ENCODE measurements at regions not wholly inside any gene's neighbourhood (a gene's known extent, or its start where the extent isn't known, plus 50 kb on each side); places are given as distances from the start of the nearest gene placed in this dataset.
A peak's percentile ranks its signal among the peaks of the same experiment; 100 is the strongest.
"Not testable (repeated sequence)": the region's sequence is repeated elsewhere in the genome, so short reads cannot be mapped to it uniquely, and the experiment has no call there.

DNA sequence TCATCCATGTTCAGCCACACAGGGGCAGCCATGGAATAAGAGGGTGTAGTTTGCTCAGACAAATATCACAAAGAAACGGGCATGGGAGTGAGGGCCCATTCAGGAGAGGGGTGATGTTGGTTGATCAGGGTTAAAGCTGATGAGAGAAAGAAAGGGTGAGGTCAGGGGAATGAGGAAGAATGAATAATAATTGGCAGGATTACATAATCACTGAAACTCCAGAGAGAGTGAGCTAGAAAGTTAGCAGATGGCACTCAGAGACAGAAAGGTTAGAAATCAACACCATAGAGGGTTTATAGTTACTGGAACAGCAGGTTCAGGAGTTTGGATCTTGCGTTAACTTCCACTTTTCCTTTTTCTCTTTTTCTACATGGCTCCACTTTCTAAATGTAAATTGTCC is 113.9 kb downstream of the TAF11L14 start:
- no peak for ATAC-seq
- intact Hi-C loops (cut with DNase I): no loop called here
- DNase-seq (ENCODE audit: missing footprints): no peak

DNA sequence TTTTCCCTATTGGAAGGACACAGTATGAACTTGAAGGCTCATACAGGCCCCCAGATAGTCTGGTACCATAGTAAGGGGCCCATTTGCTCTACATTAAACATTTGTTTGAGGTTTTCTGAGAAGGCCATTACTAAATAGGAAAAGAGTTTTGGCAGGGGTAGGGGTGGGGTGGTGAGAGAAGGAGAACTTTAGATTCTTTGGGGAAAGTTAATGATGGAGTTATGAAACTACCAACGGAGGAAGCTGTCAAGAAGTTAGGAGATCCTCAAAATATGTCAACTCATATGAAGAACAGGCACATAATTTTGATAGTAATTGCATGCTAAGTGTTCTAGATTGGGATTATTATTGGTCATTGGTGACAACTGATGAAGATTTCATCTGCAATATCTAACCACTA is 114.7 kb downstream of the TAF11L14 start:
- intact Hi-C loops (cut with DNase I): no loop called here
- DNase-seq (ENCODE audit: missing footprints): no peak
- no peak for ATAC-seq

DNA sequence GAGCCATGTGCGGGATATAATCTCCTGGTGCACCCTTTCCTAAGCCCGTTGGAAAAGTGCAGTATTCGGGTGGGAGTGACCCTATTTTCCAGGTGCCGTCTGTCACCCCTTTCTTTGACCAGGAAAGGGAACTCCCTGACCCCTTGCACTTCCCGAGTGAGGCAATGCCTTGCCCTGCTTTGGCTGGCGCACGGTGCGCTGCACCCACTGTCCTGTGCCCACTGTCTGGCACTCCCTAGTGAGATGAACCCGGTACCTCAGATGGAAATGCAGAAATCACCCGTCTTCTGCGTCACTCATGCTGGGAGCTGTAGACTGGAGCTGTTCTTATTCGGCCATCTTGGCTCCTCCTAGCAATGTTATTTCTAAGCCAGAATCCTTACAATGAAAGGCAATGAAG is 121.1 kb downstream of the TAF11L14 start:
- ATAC-seq: not testable (repeated sequence)

DNA sequence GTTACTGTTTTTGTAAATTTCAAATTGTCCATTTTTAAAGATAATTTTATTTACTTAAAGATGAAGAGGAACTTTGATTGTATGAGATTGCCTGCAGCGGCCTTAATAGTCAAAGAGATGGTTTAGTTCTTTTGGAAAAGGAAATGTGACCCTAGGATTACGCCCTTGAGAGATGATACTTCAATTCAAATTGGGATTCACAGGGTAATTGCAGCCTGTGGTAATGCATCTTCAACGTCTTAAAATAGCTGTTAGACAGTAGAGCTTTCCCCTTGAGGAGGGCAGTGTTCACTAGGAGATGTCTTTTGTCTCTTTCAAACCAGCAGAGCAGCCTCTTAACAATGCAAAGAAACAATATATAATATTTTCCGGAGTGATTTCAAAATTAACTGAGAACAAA is 127.1 kb downstream of the TAF11L14 start:
- no peak for ATAC-seq
- intact Hi-C loops (cut with DNase I): no loop called here
- DNase-seq (ENCODE audit: missing footprints): no peak

More for the DNA sequence above, 121.1 kb downstream of the TAF11L14 start:
- intact Hi-C loops (cut with DNase I); DNase-seq (ENCODE audit: missing footprints): not testable (repeated sequence)

DNA sequence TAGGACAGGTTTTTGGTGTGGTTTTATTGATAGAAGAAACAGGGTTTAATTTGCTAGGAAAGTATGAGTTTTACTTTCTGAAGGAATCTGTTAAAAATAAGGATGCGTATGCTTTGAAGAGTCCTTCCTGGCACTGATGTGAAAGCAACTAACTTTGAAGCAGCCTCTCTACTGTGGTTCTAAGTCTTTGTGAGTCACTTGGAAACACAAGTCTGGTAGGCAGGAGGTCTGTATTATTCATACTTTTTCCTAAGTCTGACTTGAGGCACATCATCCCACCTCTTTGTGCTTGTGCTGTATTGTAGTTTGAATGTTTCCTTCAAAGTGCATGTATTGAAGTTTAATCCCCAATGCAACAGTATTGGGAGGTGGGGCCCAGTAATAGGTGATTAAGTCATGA is 129.0 kb downstream of the TAF11L14 start:
- no peak for ATAC-seq
- DNase-seq (ENCODE audit: missing footprints): no peak
- intact Hi-C loops (cut with DNase I): no loop called here

DNA sequence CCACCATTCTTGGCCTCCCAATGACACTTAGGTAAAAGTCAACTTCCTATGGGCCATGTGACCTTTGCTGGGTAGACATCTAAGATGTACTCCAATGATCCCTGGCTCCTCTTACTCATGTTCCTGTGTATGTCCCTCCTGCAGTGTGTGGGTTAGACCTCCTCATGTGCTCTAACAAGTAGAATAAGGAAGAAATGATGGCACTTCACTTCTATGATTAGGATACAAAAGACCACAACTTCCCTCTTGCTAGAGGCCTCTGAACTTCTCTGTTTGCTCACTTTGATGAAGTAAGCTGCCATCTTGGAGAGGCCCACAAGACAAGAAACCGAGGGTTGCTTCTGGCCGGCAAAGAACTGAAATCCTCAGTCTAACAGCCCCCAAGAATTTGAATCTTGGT is 131.8 kb downstream of the TAF11L14 start:
- intact Hi-C loops (cut with DNase I): no loop called here
- ATAC-seq: no peak
- DNase-seq (ENCODE audit: missing footprints): no peak

DNA sequence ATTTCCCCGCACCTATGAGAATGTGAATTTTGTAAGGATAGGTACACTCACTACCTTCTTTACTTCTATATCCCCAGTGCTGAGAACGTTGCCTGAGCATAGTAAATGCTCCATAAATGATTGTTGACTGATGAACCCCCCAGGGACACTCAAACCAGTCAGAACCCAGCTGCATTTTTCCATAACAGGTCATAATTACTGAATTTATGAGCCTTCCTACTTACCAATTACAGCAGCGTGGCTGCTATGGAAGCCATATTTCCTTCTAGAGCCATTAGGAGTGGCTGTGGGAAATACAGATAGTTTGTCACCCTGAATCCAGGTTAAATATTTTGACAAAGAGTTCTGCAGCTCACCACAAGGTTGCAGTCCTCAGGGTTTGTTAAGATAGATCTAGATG is 135.0 kb downstream of the TAF11L14 start:
- DNase-seq (ENCODE audit: missing footprints) (no peak), ATAC-seq (no peak)
- intact Hi-C loops (cut with DNase I): no loop called here

DNA sequence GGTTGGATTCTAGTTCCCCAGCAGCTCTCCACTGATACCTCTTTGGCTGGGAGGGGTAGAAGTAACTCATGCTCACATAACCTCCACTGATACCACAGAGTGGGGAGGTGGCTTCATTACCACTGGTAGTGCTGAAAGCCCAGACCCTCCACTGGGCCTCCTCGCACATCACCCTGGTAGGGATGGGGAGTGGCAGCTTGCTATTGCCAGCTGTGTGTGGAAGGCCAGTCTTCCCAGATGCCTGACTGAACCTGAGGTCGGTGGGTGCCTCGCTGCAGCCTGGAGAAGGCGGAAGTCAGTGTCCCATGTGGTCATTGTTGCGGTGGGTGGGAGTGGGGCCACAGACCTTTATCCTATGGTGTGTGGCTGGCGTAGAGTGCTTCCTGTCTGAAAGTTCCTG is 138.0 kb downstream of the TAF11L14 start:
- ATAC-seq (no peak), DNase-seq (ENCODE audit: missing footprints) (no peak)
- intact Hi-C loops (cut with DNase I): no loop called here

DNA sequence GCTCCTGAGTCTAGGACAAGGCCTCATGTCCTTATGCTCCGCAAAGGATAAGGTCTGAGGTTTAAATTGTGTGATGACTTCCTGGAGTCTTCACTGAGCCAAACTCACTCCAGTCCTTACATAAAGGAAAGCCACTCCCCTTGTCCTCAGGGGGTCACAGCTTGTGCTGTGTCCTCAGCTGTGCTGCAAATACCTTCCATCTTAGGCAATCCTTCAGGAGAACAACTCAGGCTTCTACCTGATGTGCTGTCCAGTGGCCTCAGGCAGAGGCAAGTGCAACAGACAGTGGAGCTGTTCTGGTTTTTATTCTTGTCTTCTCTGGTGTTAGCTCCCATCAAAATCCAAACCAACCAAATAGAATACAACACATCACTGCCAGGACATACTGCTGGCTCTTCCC is 151.5 kb downstream of the TAF11L14 start:
- intact Hi-C loops (cut with DNase I): no loop called here
- DNase-seq (ENCODE audit: missing footprints): no peak
- ATAC-seq: no peak

DNA sequence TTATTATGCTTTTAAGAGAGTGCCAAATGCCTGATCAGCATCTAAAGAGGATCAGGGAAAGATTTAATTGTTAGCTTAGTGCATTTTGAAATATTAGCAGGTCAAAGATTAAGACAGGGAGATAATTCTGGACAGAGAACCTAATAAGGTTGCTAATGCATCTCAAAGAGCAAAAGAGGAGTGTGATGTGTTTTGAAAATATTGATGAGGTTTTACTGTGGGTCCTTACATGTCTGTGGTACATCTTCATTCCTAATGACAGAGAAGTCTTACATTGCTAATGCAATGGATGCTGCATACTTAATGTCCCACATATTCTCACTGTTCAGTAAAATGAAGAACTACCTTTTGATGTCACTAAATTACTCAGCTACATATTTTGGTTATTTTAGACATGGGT is 154.1 kb downstream of the TAF11L14 start:
- DNase-seq (ENCODE audit: missing footprints): no peak
- ATAC-seq: no peak
- intact Hi-C loops (cut with DNase I): no loop called here

DNA sequence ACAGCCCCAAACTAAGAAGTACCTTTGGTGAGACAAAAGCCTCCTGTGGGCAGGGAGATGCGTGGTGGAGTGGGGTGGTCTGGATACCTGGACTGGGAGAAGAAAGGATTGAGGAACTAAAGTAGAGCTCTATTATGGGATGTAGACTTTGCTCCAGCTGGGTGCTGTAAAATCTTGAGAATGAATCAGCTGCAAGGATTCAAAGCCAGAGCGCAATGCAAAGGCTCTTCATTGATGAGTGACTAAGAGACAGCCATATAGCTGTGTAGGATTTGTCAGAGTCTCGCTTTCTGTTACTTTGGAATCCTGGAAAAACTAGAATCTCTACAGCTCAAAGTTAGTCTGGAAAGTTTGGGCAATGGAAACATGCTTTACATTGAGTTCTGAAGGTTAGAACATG is 159.9 kb downstream of the TAF11L14 start:
- ATAC-seq: no peak
- intact Hi-C loops (cut with DNase I): no loop called here

DNA sequence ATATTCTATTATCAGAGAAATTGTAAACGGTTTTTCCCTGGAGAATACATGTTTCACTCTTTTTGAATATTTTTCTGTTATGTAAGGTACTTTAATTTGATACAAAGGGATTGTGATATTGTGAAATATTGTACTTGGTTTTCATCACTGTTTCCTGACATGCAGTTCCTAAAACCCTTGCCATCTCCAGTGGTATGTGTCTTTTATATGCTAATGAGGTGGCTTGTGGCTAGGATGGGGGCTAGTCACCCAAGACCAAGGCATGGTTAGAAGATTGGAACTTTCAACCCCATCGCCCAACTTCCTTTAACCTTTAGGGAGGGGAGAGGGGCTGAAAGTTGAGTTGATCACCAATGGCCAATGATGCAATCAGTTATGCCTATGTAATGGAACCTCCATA is 160.6 kb downstream of the TAF11L14 start:
- intact Hi-C loops (cut with DNase I): no loop called here
- no peak for DNase-seq (ENCODE audit: missing footprints)
- ATAC-seq: no peak

More for the DNA sequence above, 159.9 kb downstream of the TAF11L14 start:
- no peak for DNase-seq (ENCODE audit: missing footprints)

DNA sequence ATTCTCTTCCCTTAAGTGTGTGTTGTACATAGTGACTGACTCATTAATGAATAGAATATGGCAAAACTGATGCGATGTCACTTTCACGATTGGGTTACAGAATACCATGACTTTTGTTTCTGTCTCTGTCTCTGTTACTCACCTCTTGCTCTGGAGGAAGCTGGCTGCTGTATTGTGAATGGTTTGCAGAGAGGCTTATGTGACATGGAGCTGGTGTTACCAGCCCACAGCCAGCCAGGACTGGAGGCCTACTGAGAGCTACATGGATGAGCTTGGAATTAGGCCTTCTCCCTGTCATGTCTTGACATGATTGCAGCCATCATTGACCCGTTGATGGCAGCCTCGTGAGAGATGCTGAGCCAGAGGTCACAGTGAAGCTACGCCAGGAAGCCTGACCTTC is 161.9 kb downstream of the TAF11L14 start:
- intact Hi-C loops (cut with DNase I): no loop called here
- ATAC-seq: no peak
- DNase-seq (ENCODE audit: missing footprints): no peak

DNA sequence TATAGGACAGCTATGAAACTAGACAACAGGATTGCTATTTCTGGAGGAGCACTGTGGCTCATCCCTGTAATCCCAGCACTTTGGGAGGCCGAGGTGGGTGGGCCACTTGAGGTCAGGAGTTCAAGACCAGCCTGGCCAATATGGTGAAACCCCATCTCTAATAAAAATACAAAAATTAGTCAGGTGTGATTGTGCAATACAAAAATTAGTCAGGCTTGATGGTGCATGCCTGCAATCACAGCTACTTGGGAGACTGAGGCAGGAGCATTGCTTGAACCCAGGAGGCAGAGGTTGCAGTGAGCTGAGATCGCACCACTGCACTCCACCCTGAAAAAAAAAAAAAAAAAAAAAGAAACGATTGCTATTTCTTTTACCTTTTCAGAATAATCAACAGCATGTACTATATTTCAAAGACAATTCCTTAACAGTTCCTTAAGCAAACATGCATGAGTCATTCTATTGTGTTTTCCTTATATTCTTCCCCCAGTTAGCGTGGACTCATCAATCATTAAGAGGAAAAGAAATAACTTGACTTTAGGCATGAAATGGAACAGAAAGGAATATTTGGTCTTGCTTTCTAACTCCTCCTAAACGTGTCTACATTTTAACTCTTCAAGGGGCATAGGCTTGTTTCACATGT is 162.6 kb downstream of the TAF11L14 start:
- DNase-seq (ENCODE audit: missing footprints) (no peak), ATAC-seq (no peak)
- intact Hi-C loops (cut with DNase I): no loop called here

DNA sequence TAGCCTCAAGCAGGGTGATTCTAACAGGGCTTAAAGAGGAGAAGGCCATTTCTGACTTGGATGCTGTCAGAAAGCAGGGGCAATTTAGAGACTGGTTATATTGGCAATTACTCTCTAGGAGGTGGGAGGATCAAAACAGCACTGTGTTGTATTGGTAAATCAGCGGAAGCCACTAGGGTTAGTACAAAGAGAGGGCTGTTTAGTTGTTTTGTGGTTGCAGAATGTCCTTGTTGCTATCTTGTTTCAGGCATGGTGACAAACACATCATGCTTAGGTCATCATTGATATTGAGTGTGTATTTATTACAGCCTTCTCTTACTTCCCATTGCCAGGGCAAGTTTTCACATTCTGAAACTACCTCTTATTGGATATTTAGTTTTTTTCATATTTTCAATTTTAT is 165.3 kb downstream of the TAF11L14 start:
- ATAC-seq (no peak), DNase-seq (ENCODE audit: missing footprints) (no peak)
- intact Hi-C loops (cut with DNase I): no loop called here

DNA sequence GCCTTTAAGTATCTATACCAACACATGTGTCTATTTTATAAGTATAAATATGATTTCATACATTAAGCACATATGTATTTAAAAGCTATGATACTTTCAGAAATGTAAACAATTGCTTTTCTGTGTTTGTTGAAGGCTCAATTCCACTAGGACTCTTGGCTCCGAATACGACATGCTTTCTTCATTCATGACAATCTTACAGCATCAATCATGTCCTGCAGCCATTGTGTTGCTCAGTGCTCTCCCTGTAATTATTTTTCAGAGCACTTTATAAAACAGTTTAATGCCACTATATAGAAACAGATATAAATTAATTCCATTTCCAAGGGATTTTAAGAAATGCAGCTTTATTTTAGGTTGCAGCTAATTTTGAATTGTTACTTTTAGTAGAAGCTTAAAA is 167.3 kb downstream of the TAF11L14 start:
- intact Hi-C loops (cut with DNase I): no loop called here
- DNase-seq (ENCODE audit: missing footprints) (no peak), ATAC-seq (no peak)

DNA sequence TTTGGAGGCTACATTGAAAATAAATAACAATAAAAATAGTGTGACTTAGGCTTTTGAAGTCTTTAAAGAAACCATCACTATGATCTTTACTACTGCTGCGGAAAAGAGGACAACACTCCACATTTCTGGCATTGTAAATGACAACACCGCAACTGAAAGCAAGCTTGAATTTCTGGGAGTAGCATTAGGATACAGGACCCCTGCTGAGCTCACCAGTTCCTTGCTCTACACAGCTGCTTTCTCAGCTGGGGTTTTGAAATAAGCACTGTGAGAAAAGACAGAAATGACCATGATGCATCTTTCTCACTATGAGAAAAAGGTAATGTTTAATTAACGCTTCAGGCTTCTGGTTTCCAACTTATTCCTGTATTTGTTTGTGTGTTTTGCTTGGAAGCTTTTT is 168.0 kb downstream of the TAF11L14 start:
- DNase-seq (ENCODE audit: missing footprints): no peak
- intact Hi-C loops (cut with DNase I): no loop called here

DNA sequence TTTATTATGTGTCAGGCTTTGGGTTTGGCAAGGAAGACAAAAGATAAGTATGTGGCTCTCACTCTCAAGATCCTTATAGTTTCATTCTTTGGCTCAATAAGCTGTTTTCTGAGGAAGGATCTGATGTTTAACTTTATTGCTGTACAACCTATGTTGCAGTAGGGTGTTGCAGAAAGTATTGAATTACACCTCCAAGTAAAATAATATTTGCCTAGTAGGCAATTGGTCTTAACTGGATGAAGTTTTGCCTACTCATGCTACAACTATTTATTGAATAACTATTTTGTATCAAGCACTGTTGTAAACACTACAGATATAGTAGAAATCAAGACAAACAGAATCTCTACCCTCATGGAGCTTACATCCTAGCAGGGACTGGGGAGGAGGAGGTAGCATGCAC is 169.7 kb downstream of the TAF11L14 start:
- DNase-seq (ENCODE audit: missing footprints): no peak
- intact Hi-C loops (cut with DNase I): no loop called here
- ATAC-seq: no peak

More for the DNA sequence above, 168.0 kb downstream of the TAF11L14 start:
- no peak for ATAC-seq

DNA sequence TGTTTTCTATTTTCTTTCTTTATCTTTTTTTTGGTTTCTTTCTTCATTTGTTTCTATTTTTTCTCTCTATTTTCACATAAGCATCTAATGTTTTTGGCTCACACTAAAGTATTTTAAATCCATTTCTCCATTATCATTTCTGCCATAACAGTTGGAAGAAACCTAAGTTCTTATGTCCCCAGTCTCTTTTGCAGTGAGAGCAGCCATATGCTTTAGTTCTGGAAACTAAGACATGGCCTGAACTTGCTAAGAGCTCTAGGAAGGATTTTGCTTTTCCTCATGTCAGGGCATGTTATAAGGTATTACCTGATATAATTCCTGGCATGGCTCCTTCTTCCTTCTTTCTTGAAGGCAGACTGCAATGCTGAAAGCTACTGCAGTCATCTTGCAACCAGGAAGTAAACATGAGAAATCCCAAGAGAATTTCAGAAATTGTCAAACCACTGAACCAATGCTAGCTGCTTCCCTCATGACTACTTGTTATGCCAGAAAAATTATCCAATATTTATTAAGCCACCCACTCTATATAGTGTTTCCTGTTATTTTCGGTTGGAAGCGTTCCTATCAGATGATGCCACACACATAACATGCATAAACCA is 171.1 kb downstream of the TAF11L14 start:
- no peak for ATAC-seq
- intact Hi-C loops (cut with DNase I): no loop called here
- DNase-seq (ENCODE audit: missing footprints): no peak

DNA sequence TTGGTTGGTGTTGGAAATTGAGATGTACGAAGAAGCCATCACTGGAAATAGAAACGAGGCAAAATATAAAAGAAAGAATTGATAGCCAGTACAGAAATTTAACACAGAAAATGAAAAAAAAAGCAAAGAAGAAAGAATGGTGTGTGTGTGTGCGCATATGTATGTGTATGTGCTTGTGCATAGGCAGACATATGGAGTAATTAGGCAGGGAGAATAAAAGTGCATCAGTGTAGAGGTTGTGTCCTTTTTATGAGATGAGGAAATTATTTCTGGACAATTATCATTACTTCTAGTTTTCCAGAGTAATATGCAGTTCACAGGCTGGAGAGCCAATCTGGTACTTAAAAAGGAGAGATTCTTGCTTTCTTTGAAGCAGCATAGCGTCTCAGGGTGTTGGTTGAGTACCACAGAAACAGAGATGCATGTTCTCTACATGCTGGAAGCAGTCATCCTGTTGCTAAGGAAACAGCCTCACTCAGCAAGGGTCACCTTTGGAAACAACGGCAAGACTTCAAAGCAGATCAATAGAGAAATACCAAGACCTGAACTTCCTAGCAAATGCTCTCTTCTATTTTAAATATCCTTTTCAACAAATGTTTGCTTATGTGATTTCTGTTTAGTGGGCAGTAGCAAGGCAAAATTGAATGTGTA is 172.7 kb downstream of the TAF11L14 start:
- ATAC-seq (no peak), DNase-seq (ENCODE audit: missing footprints) (no peak)
- intact Hi-C loops (cut with DNase I): no loop called here

DNA sequence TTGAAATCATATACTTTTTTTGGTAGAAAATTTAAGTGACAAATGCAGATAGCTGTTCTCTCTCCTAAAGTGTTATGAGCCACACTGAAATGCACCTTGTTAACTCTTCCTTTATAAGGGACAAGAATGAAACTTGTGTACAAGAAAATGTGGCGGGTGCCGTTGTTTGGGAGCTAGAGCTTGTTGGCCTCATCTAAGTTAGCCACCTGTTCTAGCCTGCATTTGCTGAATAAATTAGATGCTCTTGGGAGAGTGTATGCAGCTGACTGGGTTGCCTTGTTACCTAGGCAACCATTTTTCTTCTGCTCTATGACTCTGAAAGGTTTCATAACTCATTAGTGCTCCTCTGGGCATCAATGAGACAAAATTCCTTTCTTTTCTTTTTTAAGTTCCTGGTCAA is 174.3 kb downstream of the TAF11L14 start:
- no peak for ATAC-seq
- intact Hi-C loops (cut with DNase I): no loop called here
- peak; percentile 62 for DNase-seq (ENCODE audit: missing footprints)

Data from Right ventricle myocardium inferior (tissue), 1 donor.